H1 (cell line): ENCODE measurements at regions not wholly inside any gene's neighbourhood (a gene's known extent, or its start where the extent isn't known, plus 50 kb on each side); places are given as distances from the start of the nearest gene placed in this dataset.

ENCODE experiments used
- CTCF ChIA-PET: fragments of 300-600 bp; sonication (Branson Sonifier 250); formaldehyde crosslinking; loops from one replicate; lab custom pipeline; 2021; ENCODE audit not compliant: partially characterized antibody; lab: Charles Lee
- POLR2A ChIA-PET: fragments of 300-600 bp; sonication (Branson Sonifier 250); formaldehyde crosslinking; loops from one replicate; lab custom pipeline; 2021; ENCODE audit warnings: inconsistent platforms; ENCODE audit not compliant: partially characterized antibody; lab: Charles Lee
- DNase-seq, 2 experiments: peaks; one replicate each; pipeline versions ENCODE4 v3.0.0 to v3.0.0-alpha.2; 2010 to 2022; ENCODE audit warnings: low spot score in 2 of 2, low read depth in 1 of 2, mixed read lengths in 1 of 2
- FAIRE-seq: peaks from 2 replicates; lab custom pipeline; 2011; peaks lifted over from hg19 to GRCh38; lab: Jason Lieb, UNC
- H2AFZ ChIP-seq: 2 replicates; pipeline ENCODE4 v1.8.1; 2012; ENCODE audit warnings: low read length, inconsistent platforms
- H2AK5ac ChIP-seq: 2 replicates; pipeline ENCODE4 v1.6.1; 2013; ENCODE audit warnings: low read depth, low read length
- H2BK120ac ChIP-seq: replicated peaks from 2 replicates; pipeline ENCODE3; 2013; ENCODE audit warnings: low read depth, low read length, inconsistent platforms
- H2BK12ac ChIP-seq: 2 replicates; pipeline ENCODE4 v1.6.1; 2013; ENCODE audit warnings: low read depth, low read length
- H2BK15ac ChIP-seq: 2 replicates; pipeline ENCODE4 v1.6.1; 2013; ENCODE audit warnings: low read length
- H2BK20ac ChIP-seq: 2 replicates; pipeline ENCODE4 v1.6.1; 2013; ENCODE audit warnings: low read length
- H2BK5ac ChIP-seq: 2 replicates; pipeline ENCODE4 v1.6.1; 2013; ENCODE audit warnings: low read depth, low read length
- H3K14ac ChIP-seq: 2 replicates; pipeline ENCODE4 v1.6.1; 2013; ENCODE audit warnings: inconsistent platforms; ENCODE audit not compliant: insufficient read length
- H3K18ac ChIP-seq: 2 replicates; pipeline ENCODE4 v1.6.1; 2013; ENCODE audit warnings: low read length; ENCODE audit errors: extremely low read depth
- H3K23ac ChIP-seq: 2 replicates; pipeline ENCODE4 v1.6.1; 2013; ENCODE audit warnings: inconsistent platforms; ENCODE audit not compliant: insufficient read length
- H3K23me2 ChIP-seq: 2 replicates; pipeline ENCODE4 v1.6.1; 2013; ENCODE audit warnings: low read depth, low read length
- H3K27ac ChIP-seq: 2 replicates; pipeline ENCODE4 v1.6.1; 2011; ENCODE audit warnings: low read depth, low read length, inconsistent platforms
- H3K27me3 ChIP-seq, 4 experiments: replicated peaks in 1 of 4; 1 replicate in 1 of 4; 2 replicates in 3 of 4; pipeline versions ENCODE4 v1.6.1 to v1.8.1; 2011 to 2013; ENCODE audit warnings: low read length in 3 of 4, mild to moderate bottlenecking in 3 of 4, inconsistent platforms in 2 of 4, mixed read lengths in 2 of 4, moderate library complexity in 1 of 4; ENCODE audit not compliant: control insufficient read depth in 3 of 4, insufficient read depth in 3 of 4; ENCODE audit errors: extremely low read depth in 1 of 4
- H3K36me3 ChIP-seq, 4 experiments: 2 replicates each; pipeline versions ENCODE4 v1.6.1 to v1.8.1; 2011 to 2013; ENCODE audit warnings: mild to moderate bottlenecking in 4 of 4, low read length in 3 of 4, moderate library complexity in 2 of 4, control low read depth in 1 of 4, inconsistent platforms in 1 of 4; ENCODE audit not compliant: insufficient read depth in 4 of 4, control insufficient read depth in 2 of 4
- H3K4ac ChIP-seq: replicated peaks from 2 replicates; pipeline ENCODE3; 2013; ENCODE audit warnings: low read length, low read depth, mixed read lengths, inconsistent platforms; ENCODE audit not compliant: insufficient read length
- H3K4me1 ChIP-seq, 4 experiments: replicated peaks in 1 of 4; 1 replicate in 1 of 4; 2 replicates in 3 of 4; pipeline versions ENCODE4 v1.6.1 to v1.8.1; 2011 to 2013; ENCODE audit warnings: low read length in 3 of 4, inconsistent platforms in 2 of 4, mixed read lengths in 1 of 4; ENCODE audit not compliant: insufficient read depth in 4 of 4, control insufficient read depth in 3 of 4
- H3K4me2 ChIP-seq, 2 experiments: 2 replicates each; pipeline versions ENCODE4 v1.6.1 to v1.8.1; 2011 to 2013; ENCODE audit warnings: low read depth in 2 of 2, low read length in 2 of 2, control low read depth in 1 of 2, inconsistent platforms in 1 of 2, mild to moderate bottlenecking in 1 of 2; ENCODE audit not compliant: insufficient read depth in 1 of 2
- H3K4me3 ChIP-seq, 4 experiments: fragments of 200-600, 300-600 bp in 1 of 4; sonication (generic), shearing (Covaris generic), sonication (Bioruptor Twin) in 1 of 4; 2 replicates each; pipeline versions ENCODE4 v1.5.1 to v1.8.1; 2011 to 2016; ENCODE audit warnings: low read length in 4 of 4, low read depth in 3 of 4, control low read depth in 2 of 4, inconsistent platforms in 2 of 4, mild to moderate bottlenecking in 2 of 4, mixed read lengths in 1 of 4, moderate library complexity in 1 of 4; ENCODE audit not compliant: insufficient read depth in 2 of 4; ENCODE audit errors: extremely low read depth in 1 of 4
- H3K56ac ChIP-seq: replicated peaks from 2 replicates; pipeline ENCODE3; 2013; ENCODE audit warnings: low read depth, mild to moderate bottlenecking, mixed read lengths, low read length, inconsistent platforms; ENCODE audit not compliant: insufficient read length
- H3K79me1 ChIP-seq: 2 replicates; pipeline ENCODE4 v1.6.1; 2013; ENCODE audit warnings: low read depth, low read length, control low read depth
- H3K79me2 ChIP-seq, 2 experiments: 2 replicates each; pipeline versions ENCODE4 v1.6.1 to v1.8.1; 2012 to 2013; ENCODE audit warnings: low read length in 2 of 2, mild to moderate bottlenecking in 2 of 2, inconsistent platforms in 1 of 2; ENCODE audit not compliant: insufficient read depth in 2 of 2, control insufficient read depth in 1 of 2
- H3K9ac ChIP-seq, 4 experiments: replicated peaks in 1 of 4; 1 replicate in 1 of 4; 2 replicates in 3 of 4; pipeline versions ENCODE4 v1.6.1 to v1.8.1; 2011 to 2013; ENCODE audit warnings: low read depth in 3 of 4, low read length in 3 of 4, control low read depth in 2 of 4, mild to moderate bottlenecking in 2 of 4, moderate library complexity in 2 of 4, inconsistent platforms in 1 of 4; ENCODE audit errors: extremely low read depth in 1 of 4
- H3K9me3 ChIP-seq, 2 experiments: 2 replicates each; pipeline versions ENCODE4 v1.6.1 to v1.8.1; 2012 to 2013; ENCODE audit warnings: mild to moderate bottlenecking in 2 of 2, moderate library complexity in 2 of 2, control low read depth in 1 of 2, inconsistent platforms in 1 of 2, low read depth in 1 of 2, low read length in 1 of 2, mixed read lengths in 1 of 2; ENCODE audit not compliant: insufficient read depth in 2 of 2
- H4K20me1 ChIP-seq, 2 experiments: replicated peaks in 1 of 2; 2 replicates each; pipeline versions ENCODE3 to v1.8.1; 2011 to 2013; ENCODE audit warnings: inconsistent platforms in 2 of 2, low read length in 2 of 2, mild to moderate bottlenecking in 1 of 2; ENCODE audit not compliant: insufficient read depth in 2 of 2, control insufficient read depth in 1 of 2
- H4K5ac ChIP-seq: 2 replicates; pipeline ENCODE4 v1.6.1; 2013; ENCODE audit warnings: low read length, low read depth, mixed read lengths, inconsistent platforms; ENCODE audit not compliant: insufficient read length
- H4K8ac ChIP-seq: 2 replicates; pipeline ENCODE4 v1.8.0; 2013; ENCODE audit warnings: mild to moderate bottlenecking, moderate library complexity, low read length, inconsistent platforms; ENCODE audit not compliant: insufficient read depth; ENCODE audit errors: extremely low read depth
- H4K91ac ChIP-seq: replicated peaks from 2 replicates; pipeline ENCODE3; 2013; ENCODE audit warnings: low read length, mixed read lengths, inconsistent platforms; ENCODE audit not compliant: insufficient read length
- CBX8 ChIP-seq: fragments of 300-800, 300-1000 bp; sonication (generic); IDR thresholded peaks from 2 replicates; pipeline ENCODE4 v1.7.1; 2016; ENCODE audit warnings: low read depth, low read length, borderline replicate concordance
- CTBP2 ChIP-seq: IDR thresholded peaks from 2 replicates; pipeline ENCODE4 v1.7.0; 2011; ENCODE audit warnings: borderline replicate concordance, mild to moderate bottlenecking, moderate library complexity, mixed read lengths, low read length; ENCODE audit not compliant: insufficient read depth, insufficient read length
- GABPA ChIP-seq: IDR thresholded peaks from 2 replicates; pipeline ENCODE4 v1.6.1; 2011; ENCODE audit warnings: mild to moderate bottlenecking, low read length, moderate library complexity, borderline replicate concordance; ENCODE audit not compliant: insufficient read depth
- KDM1A ChIP-seq: fragments of 200-600, 300-600 bp; sonication (generic); IDR thresholded peaks from 2 replicates; pipeline ENCODE4 v1.7.1; 2016; ENCODE audit warnings: mild to moderate bottlenecking, low read length, borderline replicate concordance
- PHF8 ChIP-seq: fragments of 200-600 bp; sonication (generic); conservative IDR thresholded peaks from 2 replicates; pipeline ENCODE4 v1.7.1; 2012; ENCODE audit warnings: low read depth, mild to moderate bottlenecking, inconsistent platforms, low read length, moderate library complexity
- POLR2AphosphoS5 ChIP-seq: IDR thresholded peaks from 2 replicates; pipeline ENCODE4 v1.6.1; 2011; ENCODE audit warnings: low read depth, low read length
- POU5F1 ChIP-seq: IDR thresholded peaks from 2 replicates; pipeline ENCODE4 v1.6.1; 2011; ENCODE audit warnings: low read depth, mild to moderate bottlenecking, low read length, moderate library complexity
- RAD21 ChIP-seq, 2 experiments: IDR thresholded peaks in 1 of 2; conservative IDR thresholded peaks in 1 of 2; 2 replicates each; pipeline ENCODE4 v1.6.1; 2011; ENCODE audit warnings: low read depth in 2 of 2, low read length in 2 of 2, improper control_type of control experiment in 1 of 2, inconsistent platforms in 1 of 2, mild to moderate bottlenecking in 1 of 2, moderate library complexity in 1 of 2
- RBBP5 ChIP-seq: IDR thresholded peaks from 2 replicates; pipeline ENCODE4 v1.7.1; 2012; ENCODE audit warnings: low read depth, mild to moderate bottlenecking, inconsistent platforms, low read length, moderate library complexity, borderline replicate concordance
- RFX5 ChIP-seq: IDR thresholded peaks from 2 replicates; pipeline ENCODE4 v1.6.1; 2011; ENCODE audit warnings: low read depth, low read length, improper control_type of control experiment, borderline replicate concordance
- RNF2 ChIP-seq: fragments of 200-900, 300-1000 bp; sonication (generic); IDR thresholded peaks from 2 replicates; pipeline ENCODE4 v1.7.1; 2016; ENCODE audit warnings: borderline replicate concordance, low read depth, mild to moderate bottlenecking, antibody characterized with exemption, low read length; ENCODE audit not compliant: poor library complexity, severe bottlenecking; ENCODE audit errors: missing control alignments
- SAP30 ChIP-seq: fragments of 300-600 bp; sonication (generic); IDR thresholded peaks from 2 replicates; pipeline ENCODE4 v1.7.1; 2012; ENCODE audit warnings: low read length, moderate library complexity, mild to moderate bottlenecking, inconsistent platforms; ENCODE audit not compliant: insufficient read depth, insufficient replicate concordance
- SP1 ChIP-seq: IDR thresholded peaks from 2 replicates; pipeline ENCODE4 v1.6.1; 2011; ENCODE audit warnings: low read depth, low read length

- H4K8ac ChIP-seq: no peak overlapping the region
- H2BK20ac ChIP-seq: no peak overlapping the region
- POLR2A ChIA-PET: no interaction called here
- TF ChIP-seq RFX5 (no peak), RAD21 (IDR thresholded peaks at IDR 0.05 in 1 of 2, conservative IDR thresholded peaks at IDR 0.05 in 1 of 2; ENCODE audit: low read depth in 2 of 2, low read length in 2 of 2) (no peak), GABPA (no peak), CTBP2 (no peak), POU5F1 (no peak), RBBP5 (no peak), CBX8 (no peak), KDM1A (no peak), RNF2 (no peak), SAP30 (no peak), PHF8 (no peak), SP1 (no peak), POLR2AphosphoS5 (no peak)
Measured at GRCh38 chr4:176858839-176859238, 66.1 kb upstream of the VEGFC start.

More at GRCh38 chr4:176858839-176859238, 66.1 kb upstream of the VEGFC start:
- Histone ChIP-seq H3K4me3 (no peak overlapping the region), H4K5ac (no peak overlapping the region), H3K36me3 (no peaks in the 10 kb centered on the region), H2AK5ac (no peak overlapping the region), H2BK15ac (no peak overlapping the region), H4K91ac (no peak overlapping the region), H3K4ac (no peak overlapping the region), H3K79me2 (no peaks in the 10 kb centered on the region), H3K4me1 (no peaks in the 10 kb centered on the region), H3K56ac (no peak overlapping the region), H2BK120ac (no peak overlapping the region), H3K23ac (no peak overlapping the region), H2BK5ac (no peak overlapping the region), H2AFZ (no peak overlapping the region), H3K14ac (no peak overlapping the region), H3K4me2 (no peak overlapping the region), H3K23me2 (no peaks in the 10 kb centered on the region), H4K20me1 (no peaks in the 10 kb centered on the region), H3K79me1 (no peaks in the 10 kb centered on the region), H3K9ac (no peak overlapping the region), H3K18ac (no peak overlapping the region), H2BK12ac (no peak overlapping the region), H3K27me3 (no peaks in the 10 kb centered on the region), H3K27ac (no peak overlapping the region), H3K9me3 (no peaks in the 10 kb centered on the region)
- no peak for FAIRE-seq
- CTCF ChIA-PET: no interaction called here
- no peak for DNase-seq
